H1 (cell line): ENCODE measurements at regions not wholly inside any gene's neighbourhood (a gene's known extent, or its start where the extent isn't known, plus 50 kb on each side); places are given as distances from the start of the nearest gene placed in this dataset.

Experiments used
- CBX5 ChIP-seq: fragments of 300-800, 300-1000 bp; sonication (generic); IDR thresholded peaks from 2 replicates; pipeline ENCODE4 v1.7.1; 2016; ENCODE audit warnings: antibody characterized with exemption, low read length, low read depth
- CHD7 ChIP-seq: fragments of 300-600 bp; sonication (generic); IDR thresholded peaks from 2 replicates; pipeline ENCODE4 v1.7.1; 2012; ENCODE audit warnings: low read length, moderate library complexity, mild to moderate bottlenecking, inconsistent platforms; ENCODE audit not compliant: insufficient replicate concordance
- EZH2 ChIP-seq: fragments of 200-600 bp; sonication (generic); IDR thresholded peaks from 2 replicates; pipeline ENCODE4 v1.7.1; 2012; ENCODE audit warnings: low read depth, mild to moderate bottlenecking, moderate library complexity, low read length, inconsistent platforms; ENCODE audit not compliant: severe bottlenecking
- GABPA ChIP-seq: IDR thresholded peaks from 2 replicates; pipeline ENCODE4 v1.6.1; 2011; ENCODE audit warnings: mild to moderate bottlenecking, low read length, moderate library complexity, borderline replicate concordance; ENCODE audit not compliant: insufficient read depth
- HDAC2 ChIP-seq, 2 experiments: fragments of 300-600 bp in 1 of 2; sonication (generic) in 1 of 2; IDR thresholded peaks; 2 replicates each; pipeline ENCODE4 v1.6.1; 2011 to 2012; ENCODE audit warnings: low read depth in 2 of 2, low read length in 2 of 2, mild to moderate bottlenecking in 2 of 2, moderate library complexity in 2 of 2, borderline replicate concordance in 1 of 2, inconsistent platforms in 1 of 2
- KDM4A ChIP-seq: IDR thresholded peaks from one replicate; pipeline ENCODE4 v1.7.1; 2012; ENCODE audit warnings: low read depth, mild to moderate bottlenecking, moderate library complexity, low read length, inconsistent platforms; ENCODE audit not compliant: severe bottlenecking
- PHF8 ChIP-seq: fragments of 200-600 bp; sonication (generic); conservative IDR thresholded peaks from 2 replicates; pipeline ENCODE4 v1.7.1; 2012; ENCODE audit warnings: low read depth, mild to moderate bottlenecking, inconsistent platforms, low read length, moderate library complexity
- RXRA ChIP-seq: IDR thresholded peaks from 2 replicates; pipeline ENCODE4 v1.6.1; 2011; ENCODE audit warnings: low read depth, mild to moderate bottlenecking, low read length, moderate library complexity; ENCODE audit not compliant: insufficient read depth
- SIN3A ChIP-seq, 2 experiments: IDR thresholded peaks in 1 of 2; conservative IDR thresholded peaks in 1 of 2; 2 replicates each; pipeline ENCODE4 v1.6.1; 2011 to 2012; ENCODE audit warnings: low read length in 2 of 2, improper control_type of control experiment in 1 of 2, low read depth in 1 of 2, mild to moderate bottlenecking in 1 of 2
- SRF ChIP-seq: IDR thresholded peaks from 2 replicates; pipeline ENCODE4 v1.6.1; 2011; ENCODE audit warnings: mild to moderate bottlenecking, low read depth, low read length, moderate library complexity

GRCh38 chr13:59494151-59494550 is 669.6 kb downstream of the DIAPH3 start (continued):
- TF ChIP-seq CHD7 (no peak), EZH2 (no peak), SIN3A (conservative IDR thresholded peaks at IDR 0.05 in 1 of 2, IDR thresholded peaks at IDR 0.05 in 1 of 2; ENCODE audit: low read depth in 1 of 2, low read length in 2 of 2) (no peak), KDM4A (no peak), CBX5 (no peak), RXRA (no peak), PHF8 (no peak), GABPA (no peak), SRF (no peak), HDAC2 (IDR thresholded peaks at IDR 0.05; ENCODE audit: borderline replicate concordance in 1 of 2, low read depth in 2 of 2, low read length in 2 of 2) (no peak)
- TF ChIP-seq, all 59 proteins: peak for 0
